Right lobe of liver (tissue), 4 donors: ENCODE measurements at regions not wholly inside any gene's neighbourhood (a gene's known extent, or its start where the extent isn't known, plus 50 kb on each side); places are given as distances from the start of the nearest gene placed in this dataset.

Experiments
- POLR2A ChIP-seq: fragments of 450-650 bp; IDR thresholded peaks from one replicate; pipeline ENCODE4 v1.6.1; 2017; ENCODE audit warnings: antibody characterized with exemption, mild to moderate bottlenecking
- TF ChIP-seq, protein P1 (sequence below), 4 donors: fragments of 200-600 bp in 3 of 4; fragments of 450-650 bp in 1 of 4; IDR thresholded peaks; one replicate each; pipeline versions ENCODE4 v1.5.1 to v1.8.0; 2016 to 2022; ENCODE audit warnings: antibody characterized with exemption in 4 of 4, mild to moderate bottlenecking in 2 of 4
- donor health status: DM: no; HTN: no; CAD: no.
- donor health status: DM: no; HTN: no; CAD: no.
- donor health status: DM: no; HTN: yes; CAD: no.

DNA sequence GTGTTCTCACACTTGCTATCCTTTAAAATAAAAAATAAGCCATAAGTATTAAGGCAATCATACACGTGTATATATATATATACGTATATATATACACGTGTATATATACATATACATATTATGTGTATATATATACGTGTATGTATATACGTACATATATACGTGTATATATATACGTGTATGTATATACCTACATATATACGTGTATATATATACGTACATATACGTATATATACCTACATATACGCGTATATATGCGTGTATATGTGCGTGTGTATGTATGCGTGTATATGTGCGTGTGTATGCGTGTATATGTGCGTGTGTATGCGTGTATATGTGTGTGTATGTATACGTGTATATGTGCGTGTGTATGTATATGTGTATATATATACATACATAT lies 477.3 kb upstream of the ARRDC4 start:
- TF ChIP-seq, protein P1, sequence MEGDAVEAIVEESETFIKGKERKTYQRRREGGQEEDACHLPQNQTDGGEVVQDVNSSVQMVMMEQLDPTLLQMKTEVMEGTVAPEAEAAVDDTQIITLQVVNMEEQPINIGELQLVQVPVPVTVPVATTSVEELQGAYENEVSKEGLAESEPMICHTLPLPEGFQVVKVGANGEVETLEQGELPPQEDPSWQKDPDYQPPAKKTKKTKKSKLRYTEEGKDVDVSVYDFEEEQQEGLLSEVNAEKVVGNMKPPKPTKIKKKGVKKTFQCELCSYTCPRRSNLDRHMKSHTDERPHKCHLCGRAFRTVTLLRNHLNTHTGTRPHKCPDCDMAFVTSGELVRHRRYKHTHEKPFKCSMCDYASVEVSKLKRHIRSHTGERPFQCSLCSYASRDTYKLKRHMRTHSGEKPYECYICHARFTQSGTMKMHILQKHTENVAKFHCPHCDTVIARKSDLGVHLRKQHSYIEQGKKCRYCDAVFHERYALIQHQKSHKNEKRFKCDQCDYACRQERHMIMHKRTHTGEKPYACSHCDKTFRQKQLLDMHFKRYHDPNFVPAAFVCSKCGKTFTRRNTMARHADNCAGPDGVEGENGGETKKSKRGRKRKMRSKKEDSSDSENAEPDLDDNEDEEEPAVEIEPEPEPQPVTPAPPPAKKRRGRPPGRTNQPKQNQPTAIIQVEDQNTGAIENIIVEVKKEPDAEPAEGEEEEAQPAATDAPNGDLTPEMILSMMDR (IDR thresholded peaks at IDR 0.05): no peak
- no peak for TF ChIP-seq POLR2A
